Amygdala (tissue), 56 donors: ENCODE measurements at regions not wholly inside any gene's neighbourhood (a gene's known extent, or its start where the extent isn't known, plus 50 kb on each side); places are given as distances from the start of the nearest gene placed in this dataset.

ENCODE experiments used
- DNase-seq, 56 donors: peaks; one replicate each; lab custom pipeline; 2025; lab: John Stamatoyannopoulos, UW

DNA sequence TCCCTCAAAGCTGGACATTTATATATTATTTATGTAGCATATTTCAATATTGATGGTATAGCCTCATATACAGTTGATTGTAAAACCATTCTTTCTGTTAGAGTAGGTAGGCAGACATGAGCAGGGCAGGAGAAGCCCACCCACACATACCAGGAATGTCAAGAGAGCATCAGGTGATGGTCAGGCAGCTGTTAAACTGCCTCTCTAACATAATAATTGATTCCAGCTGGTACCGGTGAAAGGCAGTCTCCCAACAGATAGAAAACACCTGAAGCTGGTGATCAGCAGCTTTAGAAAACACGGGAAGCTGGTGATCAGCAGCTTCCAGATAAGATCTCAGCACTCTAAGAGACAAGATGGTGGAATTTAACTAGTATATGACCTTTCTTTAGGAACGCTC lies 132.9 kb downstream of the SLITRK6 start:
- DNase-seq: no peak

GRCh38 chr13:85665286-85665685 lies 133.9 kb downstream of the SLITRK6 start:
- no peak for DNase-seq

DNA sequence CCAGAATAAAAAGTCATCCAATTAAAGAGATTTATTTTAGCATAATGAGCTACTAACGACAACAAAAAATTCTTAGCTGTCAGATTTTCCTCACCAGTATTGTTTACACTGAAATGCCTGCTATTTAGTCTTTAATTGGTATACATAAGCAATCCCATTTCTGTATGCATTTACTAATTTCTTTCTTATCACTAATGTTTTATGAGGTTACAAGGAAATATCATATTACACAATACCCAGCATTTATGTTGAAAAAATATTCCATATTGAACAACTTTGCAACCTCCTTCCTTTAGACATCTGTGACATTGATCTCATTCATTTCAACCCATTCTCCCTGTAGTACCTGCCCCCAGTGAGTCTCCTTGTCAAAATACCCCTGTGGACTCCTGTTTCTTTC lies 135.4 kb downstream of the SLITRK6 start:
- no peak for DNase-seq

DNA sequence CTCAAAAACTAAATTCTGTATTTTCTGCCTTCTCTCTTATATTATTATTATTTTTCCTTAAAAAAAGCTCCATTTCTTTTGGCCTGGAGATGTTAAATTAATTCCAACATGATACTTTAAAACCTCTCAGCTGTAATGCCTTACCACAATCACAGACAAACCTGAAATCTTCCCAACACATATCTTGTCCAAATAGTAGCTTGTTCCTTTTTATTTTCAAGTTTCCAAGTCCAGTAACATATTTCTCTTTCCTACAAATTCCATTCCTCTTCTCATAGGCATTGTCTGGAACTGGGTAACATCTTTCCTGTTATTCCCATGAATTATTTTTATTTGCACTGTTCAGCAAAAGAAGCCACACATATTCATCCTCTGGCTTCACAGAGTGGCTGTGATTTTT lies 137.0 kb downstream of the SLITRK6 start:
- no peak for DNase-seq

DNA sequence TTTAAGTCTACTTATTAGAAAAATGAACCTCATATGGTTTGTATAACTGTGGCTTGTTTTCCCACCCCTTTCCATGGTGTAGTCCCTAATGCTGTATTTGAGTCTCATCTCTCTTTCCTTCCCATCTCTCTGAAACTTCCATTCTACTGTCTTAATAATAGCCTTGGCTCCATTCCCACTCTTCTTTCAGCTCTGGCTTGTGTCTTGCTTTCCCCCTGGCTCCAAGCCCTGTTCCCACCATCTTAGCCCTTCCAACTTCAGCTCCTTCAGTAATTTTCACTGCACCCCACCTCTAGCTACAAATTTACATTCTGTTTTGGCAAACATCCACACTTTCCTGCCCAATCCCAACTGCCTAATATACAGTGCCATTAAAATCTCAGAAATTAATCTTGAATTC lies 137.5 kb downstream of the SLITRK6 start:
- DNase-seq: no peak

DNA sequence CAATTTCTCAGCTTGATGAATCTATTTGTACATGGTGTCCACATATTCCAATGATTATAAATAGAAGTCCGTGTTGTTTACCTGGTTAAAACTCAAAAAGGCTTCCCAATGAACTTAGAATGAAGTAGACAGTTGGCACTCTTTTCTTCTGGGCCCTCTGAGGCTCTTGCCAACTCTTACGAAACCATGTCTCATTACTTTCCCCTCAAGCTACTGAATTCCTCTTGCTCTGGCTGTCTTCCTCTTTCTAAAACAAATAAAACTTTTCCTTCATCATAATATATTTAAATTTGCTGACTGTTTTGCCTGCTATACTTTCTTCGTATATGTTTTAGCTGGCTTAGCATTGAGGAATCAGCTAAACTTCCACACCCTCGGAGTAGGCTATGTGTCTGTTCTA lies 139.7 kb downstream of the SLITRK6 start:
- no peak for DNase-seq

GRCh38 chr13:85657942-85658341 lies 141.3 kb downstream of the SLITRK6 start:
- DNase-seq: no peak

- no peak for DNase-seq
Observed at GRCh38 chr13:85655040-85655439, 144.2 kb downstream of the SLITRK6 start.

DNA sequence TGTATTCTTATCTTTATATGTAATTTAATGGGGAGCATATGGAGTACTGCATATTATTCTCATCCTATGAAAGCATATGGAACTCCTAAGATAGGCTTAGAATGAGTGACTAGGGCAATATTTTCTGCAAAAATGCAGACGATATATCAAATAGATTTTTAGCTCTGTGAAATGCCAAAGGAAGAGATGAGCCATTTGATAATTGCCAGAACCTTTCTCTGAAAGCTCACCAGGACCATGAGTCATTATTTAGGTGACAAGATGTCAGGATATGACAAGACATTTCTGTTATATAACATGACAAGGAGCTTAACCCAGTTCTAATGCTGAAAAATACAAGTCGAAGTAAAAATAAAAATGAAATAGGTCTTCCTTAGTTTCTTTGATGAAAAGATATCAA lies 145.0 kb downstream of the SLITRK6 start:
- no peak for DNase-seq

- no peak for DNase-seq
Observed at GRCh38 chr13:85653681-85654080, 145.5 kb downstream of the SLITRK6 start.

- no peak for DNase-seq
Observed at GRCh38 chr13:85652491-85652890, 146.7 kb downstream of the SLITRK6 start.

DNA sequence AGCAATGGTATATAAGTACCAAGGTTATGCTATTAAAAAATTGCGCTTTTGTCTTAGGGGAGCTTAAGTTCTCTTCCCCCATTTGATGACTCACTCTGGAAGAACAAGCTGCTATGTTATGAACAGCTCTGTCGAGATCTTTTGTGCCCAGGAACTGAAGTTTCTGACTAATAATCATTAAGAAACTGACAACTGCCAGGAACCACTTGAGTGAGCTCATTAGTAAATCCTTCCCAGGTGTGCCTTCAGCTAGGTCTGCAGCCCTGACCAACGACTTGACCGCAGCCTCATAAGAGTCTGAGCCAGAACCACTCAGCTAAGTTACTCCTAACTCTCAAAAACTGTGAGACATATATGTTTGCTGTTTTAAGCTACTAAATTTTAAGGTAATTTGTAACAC lies 147.8 kb downstream of the SLITRK6 start:
- DNase-seq: no peak

DNA sequence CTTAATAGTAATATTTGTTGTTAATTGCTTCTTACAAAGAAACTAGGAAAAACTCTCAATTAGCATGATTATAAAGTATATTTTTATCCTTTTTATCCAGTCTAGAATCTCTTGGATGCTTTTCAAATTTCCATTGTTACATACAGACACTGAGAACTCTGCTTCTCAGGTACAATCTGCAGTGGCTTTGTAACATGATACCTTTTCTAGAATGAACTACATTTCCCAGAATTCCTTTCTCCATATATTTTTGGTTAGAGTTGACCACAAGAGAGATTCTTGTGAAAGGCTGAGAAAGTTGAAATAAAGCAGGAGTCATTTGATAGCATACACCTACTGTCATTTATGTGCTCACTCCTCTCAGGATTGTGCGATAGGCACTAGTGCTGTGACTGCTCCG lies 148.6 kb downstream of the SLITRK6 start:
- DNase-seq: no peak

DNA sequence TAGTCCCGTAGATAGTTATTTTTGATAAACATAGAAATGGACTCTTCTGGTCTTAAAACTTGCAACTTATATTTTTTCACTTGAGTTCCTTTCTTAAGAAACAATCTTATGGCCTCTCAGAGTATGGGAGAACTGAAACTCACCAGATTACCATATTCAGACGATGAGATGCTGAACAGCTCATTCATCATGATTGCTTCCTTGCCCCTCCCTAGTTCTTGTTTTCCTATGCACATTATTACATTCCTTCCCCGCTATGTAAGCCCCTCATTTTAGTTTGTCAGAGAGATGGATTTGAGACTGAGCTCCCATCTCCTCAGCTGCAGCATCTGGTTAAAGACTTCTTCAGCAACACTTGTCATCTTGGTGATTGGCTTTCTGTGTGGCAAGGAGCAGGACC lies 158.5 kb downstream of the SLITRK6 start:
- DNase-seq: no peak

GRCh38 chr13:85638815-85639393 lies 160.3 kb downstream of the SLITRK6 start:
- DNase-seq: no peak

DNA sequence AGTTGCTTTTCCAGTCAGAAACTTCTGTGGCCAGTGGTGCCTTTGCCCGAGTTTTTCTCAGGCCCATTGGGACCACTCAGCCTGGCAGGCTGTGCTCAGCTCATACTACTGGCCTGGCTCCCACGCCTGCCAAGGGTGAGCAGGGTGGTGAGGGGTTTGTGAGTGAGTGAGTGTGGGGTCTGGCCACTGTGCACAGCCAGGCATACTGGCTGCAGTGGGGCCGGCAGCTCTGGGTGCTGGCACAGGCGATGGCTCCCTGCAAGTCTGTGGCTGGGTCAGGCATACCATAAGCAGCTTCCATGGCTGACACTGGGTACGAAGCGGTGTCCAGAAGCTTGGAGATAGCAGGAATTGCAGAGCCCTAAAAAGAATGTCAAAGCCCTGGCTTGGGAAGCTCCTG lies 161.0 kb downstream of the SLITRK6 start:
- DNase-seq: no peak

DNA sequence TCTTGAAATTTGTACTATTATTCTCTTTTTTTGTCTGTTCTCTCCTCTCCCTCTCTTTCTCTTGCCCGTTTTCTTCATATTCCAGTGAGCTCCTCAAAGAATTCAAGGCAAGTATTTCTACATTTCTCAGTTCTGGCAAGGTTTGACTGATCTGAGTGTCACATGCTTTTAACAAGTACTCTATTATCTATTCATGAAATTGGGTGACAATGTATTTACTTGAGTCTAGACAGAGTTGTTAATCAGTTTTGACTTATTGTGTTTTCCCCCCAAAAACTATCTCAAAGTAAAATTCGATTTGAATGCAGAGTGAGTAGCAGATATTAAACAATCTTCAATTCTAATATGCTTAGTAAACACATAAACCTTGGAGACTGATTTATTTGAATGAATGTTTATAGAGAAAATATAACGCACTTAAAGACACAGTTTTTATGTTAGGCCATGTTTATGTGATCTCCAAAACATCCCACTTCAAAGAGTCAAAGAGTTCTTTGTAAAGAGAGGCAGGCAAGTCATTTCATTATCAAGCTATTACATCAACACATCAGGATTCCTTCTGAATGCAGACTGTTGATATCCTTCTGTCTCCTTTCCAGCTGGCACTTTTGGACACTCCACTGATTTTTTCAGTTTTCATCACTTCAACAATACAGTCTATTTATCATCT lies 166.6 kb downstream of the SLITRK6 start:
- DNase-seq: no peak

DNA sequence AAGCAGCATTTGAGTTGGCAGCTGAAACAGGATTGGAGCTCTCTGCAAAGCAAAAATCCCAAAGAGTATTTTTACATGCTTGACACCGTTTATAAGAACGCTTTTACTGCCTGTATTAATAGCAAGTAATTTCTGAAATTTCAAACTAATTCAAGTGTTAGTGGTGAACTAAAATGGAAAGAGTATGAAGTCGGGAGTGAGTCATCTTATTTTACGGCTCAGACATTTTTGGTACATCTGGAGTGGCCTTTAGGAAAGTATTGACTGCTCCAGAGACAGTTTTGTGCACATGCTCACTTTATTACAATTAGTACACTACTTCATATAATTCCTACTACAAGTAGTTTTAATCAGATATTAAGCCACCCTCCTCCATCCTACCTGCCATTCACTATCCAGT lies 167.4 kb downstream of the SLITRK6 start:
- DNase-seq: no peak

- DNase-seq: no peak
Observed at GRCh38 chr13:85626603-85627002, 172.6 kb downstream of the SLITRK6 start.

- no peak for DNase-seq
Observed at GRCh38 chr13:85619321-85619720, 179.9 kb downstream of the SLITRK6 start.

DNA sequence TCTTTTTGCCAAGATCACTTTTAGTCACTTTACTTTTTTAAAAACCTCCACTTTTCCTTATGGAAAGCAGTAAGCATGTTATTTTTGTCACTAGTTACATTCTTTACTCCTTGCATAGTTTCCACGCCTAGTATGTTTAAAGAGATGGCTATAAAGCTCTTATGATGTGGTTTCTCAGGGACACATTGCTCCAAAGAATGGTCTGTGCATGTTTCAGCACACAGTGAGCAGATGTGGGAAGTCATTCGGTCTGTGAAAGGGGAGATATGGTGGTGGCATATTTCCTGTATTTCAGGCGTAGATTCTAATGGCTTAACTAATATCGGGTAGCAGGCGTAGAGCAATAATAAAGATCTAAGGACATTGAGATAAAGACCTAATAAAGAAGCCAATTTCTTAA lies 180.7 kb downstream of the SLITRK6 start:
- DNase-seq: no peak

DNA sequence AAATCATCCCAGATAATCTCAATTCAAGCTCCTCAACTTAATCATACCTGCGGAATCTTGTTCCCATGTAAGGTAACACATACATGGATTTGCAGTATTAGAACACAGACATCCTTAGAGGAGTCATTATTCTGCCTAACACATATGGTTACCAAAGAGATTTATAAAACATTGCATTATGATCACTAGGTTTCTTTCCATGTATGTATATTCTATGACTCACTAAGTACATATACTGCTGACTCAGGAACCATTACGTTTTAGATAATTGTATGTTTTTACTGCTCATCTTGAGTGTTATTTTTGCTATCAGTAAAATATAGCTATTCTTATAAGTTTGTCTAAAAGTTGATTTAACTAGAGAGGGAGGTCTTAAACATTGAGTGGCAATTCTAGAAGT lies 182.9 kb downstream of the SLITRK6 start:
- DNase-seq: no peak

GRCh38 chr13:85615031-85615430 lies 184.2 kb downstream of the SLITRK6 start:
- no peak for DNase-seq
